Caki2 (cell line): ENCODE measurements at regions not wholly inside any gene's neighbourhood (a gene's known extent, or its start where the extent isn't known, plus 50 kb on each side); places are given as distances from the start of the nearest gene placed in this dataset.

Experiments
- DNase-seq: peaks from one replicate; pipeline ENCODE4 v3.0.0-alpha.2; 2015; ENCODE audit warnings: low read depth
- in situ Hi-C: cut with HindIII; loops from 2 replicates; pipeline ENCODE4 v1.10.0; 2016; ENCODE audit warnings: low sequenced_read_pairs, low pct_unique_long_range_greater_than_20kb, mixed read lengths

- in situ Hi-C loops = no loop called here
- no peak for DNase-seq
These were observed 462.9 kb upstream of the PROK2 start for GRCh38 chr3:72247645-72248388.

GRCh38 chr3:72247126-72247525, 462.2 kb upstream of the PROK2 start:
- DNase-seq = no peak
- in situ Hi-C loops = no loop called here

- DNase-seq = no peak
- in situ Hi-C loops = no loop called here
These were observed 461.7 kb upstream of the PROK2 start for GRCh38 chr3:72246685-72247084.

GRCh38 chr3:72245183-72245811, 460.3 kb upstream of the PROK2 start:
- in situ Hi-C loops = no loop called here
- DNase-seq = no peak

- in situ Hi-C loops = no loop called here
These were observed 459.4 kb upstream of the PROK2 start for GRCh38 chr3:72244396-72244795.

GRCh38 chr3:72242326-72242725, 457.4 kb upstream of the PROK2 start:
- no peak for DNase-seq
- in situ Hi-C loops = no loop called here

More at GRCh38 chr3:72244396-72244795, 459.4 kb upstream of the PROK2 start:
- DNase-seq = no peak

- no peak for DNase-seq
- in situ Hi-C loops = no loop called here
These were observed 456.6 kb upstream of the PROK2 start for GRCh38 chr3:72241525-72241924.

GRCh38 chr3:72240531-72240930, 455.6 kb upstream of the PROK2 start:
- no peak for DNase-seq
- in situ Hi-C loops = no loop called here

GRCh38 chr3:72238801-72239200, 453.9 kb upstream of the PROK2 start:
- in situ Hi-C loops = no loop called here

GRCh38 chr3:72238010-72238691, 453.2 kb upstream of the PROK2 start:
- DNase-seq = no peak
- in situ Hi-C loops = no loop called here

More at GRCh38 chr3:72238801-72239200, 453.9 kb upstream of the PROK2 start:
- no peak for DNase-seq

GRCh38 chr3:72237679-72238009, 452.7 kb upstream of the PROK2 start:
- DNase-seq = no peak
- in situ Hi-C loops = no loop called here

- DNase-seq = no peak
- in situ Hi-C loops = no loop called here
These were observed 449.4 kb upstream of the PROK2 start for GRCh38 chr3:72234391-72234790.

- DNase-seq = no peak
- in situ Hi-C loops = no loop called here
These were observed 448.6 kb upstream of the PROK2 start for GRCh38 chr3:72233571-72233970.

GRCh38 chr3:72232777-72233176, 447.8 kb upstream of the PROK2 start:
- in situ Hi-C loops = no loop called here
- DNase-seq = no peak

- in situ Hi-C loops = no loop called here
- no peak for DNase-seq
These were observed 447.4 kb upstream of the PROK2 start for GRCh38 chr3:72232331-72232730.

GRCh38 chr3:72231439-72232196, 446.7 kb upstream of the PROK2 start:
- DNase-seq = no peak
- in situ Hi-C loops = no loop called here

GRCh38 chr3:72230774-72231379, 445.9 kb upstream of the PROK2 start:
- no peak for DNase-seq
- in situ Hi-C loops = no loop called here

- in situ Hi-C loops = no loop called here
- no peak for DNase-seq
These were observed 445.0 kb upstream of the PROK2 start for GRCh38 chr3:72229952-72230351.
